GM21619 (cell line): ENCODE measurements at regions not wholly inside any gene's neighbourhood (a gene's known extent, or its start where the extent isn't known, plus 50 kb on each side); places are given as distances from the start of the nearest gene placed in this dataset.

Source experiments
- ATAC-seq: cut with Tn5 transposase; IDR thresholded peaks from one replicate; pipeline ENCODE4 v1.9.1; 2021; ENCODE audit not compliant: unreplicated experiment

GRCh38 chr4:32290102-32290501 lies 1569.9 kb downstream of the PCDH7 start:
- ATAC-seq, result no peak

GRCh38 chr4:32318926-32319325 lies 1598.8 kb downstream of the PCDH7 start:
- ATAC-seq, result no peak

GRCh38 chr4:32321421-32321820 lies 1601.3 kb downstream of the PCDH7 start:
- ATAC-seq, result no peak

GRCh38 chr4:32334759-32335158 lies 1614.6 kb downstream of the PCDH7 start:
- ATAC-seq, result no peak

GRCh38 chr4:32337403-32337802 lies 1617.2 kb downstream of the PCDH7 start:
- ATAC-seq, result no peak

GRCh38 chr4:32340591-32340990 lies 1620.4 kb downstream of the PCDH7 start:
- no peak for ATAC-seq

- ATAC-seq, result no peak
Measured at GRCh38 chr4:32341342-32341741, 1621.2 kb downstream of the PCDH7 start.

- no peak for ATAC-seq
Measured at GRCh38 chr4:32342054-32342453, 1621.9 kb downstream of the PCDH7 start.

- no peak for ATAC-seq
Measured at GRCh38 chr4:32349026-32349425, 1628.9 kb downstream of the PCDH7 start.

GRCh38 chr4:32374206-32374605 lies 1654.0 kb downstream of the PCDH7 start:
- ATAC-seq, result no peak

- ATAC-seq, result no peak
Measured at GRCh38 chr4:32393806-32394205, 1673.6 kb downstream of the PCDH7 start.

GRCh38 chr4:32394255-32394654 lies 1674.1 kb downstream of the PCDH7 start:
- no peak for ATAC-seq

GRCh38 chr4:32396507-32397070 lies 1676.4 kb downstream of the PCDH7 start:
- ATAC-seq, result no peak

GRCh38 chr4:32400870-32401269 lies 1680.7 kb downstream of the PCDH7 start:
- ATAC-seq, result no peak

GRCh38 chr4:32417113-32417704 lies 1697.0 kb downstream of the PCDH7 start:
- ATAC-seq, result no peak

- no peak for ATAC-seq
Measured at GRCh38 chr4:32423267-32423666, 1703.1 kb downstream of the PCDH7 start.

- no peak for ATAC-seq
Measured at GRCh38 chr4:32425243-32425642, 1705.1 kb downstream of the PCDH7 start.

- ATAC-seq, result no peak
Measured at GRCh38 chr4:32427566-32427965, 1707.4 kb downstream of the PCDH7 start.

GRCh38 chr4:32429151-32429550 lies 1709.0 kb downstream of the PCDH7 start:
- ATAC-seq, result no peak

GRCh38 chr4:32435308-32435707 lies 1715.1 kb downstream of the PCDH7 start:
- no peak for ATAC-seq

- ATAC-seq, result no peak
Measured at GRCh38 chr4:32436816-32437215, 1716.6 kb downstream of the PCDH7 start.

GRCh38 chr4:32440391-32440790 lies 1720.2 kb downstream of the PCDH7 start:
- ATAC-seq, result no peak

GRCh38 chr4:32454482-32454881 lies 1734.3 kb downstream of the PCDH7 start:
- no peak for ATAC-seq
